A204.1 (cell line): ENCODE measurements at regions not wholly inside any gene's neighbourhood (a gene's known extent, or its start where the extent isn't known, plus 50 kb on each side); places are given as distances from the start of the nearest gene placed in this dataset.

Source experiments
- FAIRE-seq: peaks from 2 replicates; lab custom pipeline; 2012; peaks lifted over from hg19 to GRCh38; lab: Jason Lieb, UNC

GRCh38 chr17:70230850-70231640 is 61.7 kb downstream of the KCNJ2 start:
- FAIRE-seq: no peak

DNA sequence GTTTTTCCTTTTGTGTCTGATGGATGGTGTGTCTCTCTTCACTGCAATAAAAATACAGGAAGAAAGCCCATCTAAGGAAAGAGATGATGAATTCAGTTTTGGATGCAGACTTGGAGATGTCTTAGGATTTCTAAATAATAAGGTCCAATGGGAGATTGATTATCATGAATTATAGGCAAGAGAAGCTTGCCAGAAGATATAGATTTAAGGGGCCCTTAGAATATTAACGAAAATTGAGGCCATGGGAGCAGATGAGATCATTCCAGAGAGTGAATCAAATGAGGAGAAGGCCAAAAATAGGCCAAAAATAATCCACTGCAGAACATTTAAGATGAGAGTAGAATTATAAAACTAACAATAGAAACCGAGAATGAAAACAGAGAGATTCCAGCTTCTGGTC is 63.1 kb downstream of the KCNJ2 start:
- FAIRE-seq: no peak

DNA sequence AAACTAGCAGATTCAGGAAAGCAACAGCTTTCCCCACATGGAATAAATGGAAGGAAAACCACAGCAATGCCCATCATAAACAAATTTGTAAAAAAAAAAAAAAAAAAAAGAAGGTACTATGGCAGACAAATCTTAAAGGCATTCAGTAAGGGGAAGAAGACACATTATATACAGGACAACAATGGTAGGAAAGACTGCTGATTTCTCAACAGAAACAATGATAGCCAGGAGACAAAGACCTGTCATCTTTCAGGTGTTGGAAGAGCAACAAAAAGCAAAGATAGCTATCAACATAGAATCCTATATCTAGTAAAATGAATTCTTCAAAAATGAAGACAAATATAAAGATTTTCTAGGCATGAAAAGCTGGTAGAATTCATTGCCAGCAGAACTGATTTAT is 65.9 kb downstream of the KCNJ2 start:
- FAIRE-seq: no peak

DNA sequence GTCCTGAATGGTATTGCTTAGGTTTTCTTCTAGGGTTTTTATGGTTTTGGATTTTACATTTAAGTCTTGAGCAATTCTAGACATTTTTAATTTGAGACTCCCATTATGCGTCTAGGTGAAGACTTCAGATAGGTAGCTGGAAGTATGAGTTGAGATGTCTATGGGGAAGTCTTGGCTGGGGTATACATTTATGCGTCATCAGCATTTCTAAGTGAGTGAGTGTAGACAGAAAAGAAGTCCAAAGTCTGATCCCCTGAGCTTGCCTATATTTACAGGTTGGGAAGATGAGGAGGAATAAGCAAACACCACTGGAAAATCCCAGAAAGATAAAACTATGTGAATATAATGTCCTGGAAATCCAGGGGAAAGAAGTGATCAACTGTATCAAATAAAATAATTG is 68.9 kb downstream of the KCNJ2 start:
- FAIRE-seq: no peak

GRCh38 chr17:70238646-70239045 is 69.3 kb downstream of the KCNJ2 start:
- no peak for FAIRE-seq

DNA sequence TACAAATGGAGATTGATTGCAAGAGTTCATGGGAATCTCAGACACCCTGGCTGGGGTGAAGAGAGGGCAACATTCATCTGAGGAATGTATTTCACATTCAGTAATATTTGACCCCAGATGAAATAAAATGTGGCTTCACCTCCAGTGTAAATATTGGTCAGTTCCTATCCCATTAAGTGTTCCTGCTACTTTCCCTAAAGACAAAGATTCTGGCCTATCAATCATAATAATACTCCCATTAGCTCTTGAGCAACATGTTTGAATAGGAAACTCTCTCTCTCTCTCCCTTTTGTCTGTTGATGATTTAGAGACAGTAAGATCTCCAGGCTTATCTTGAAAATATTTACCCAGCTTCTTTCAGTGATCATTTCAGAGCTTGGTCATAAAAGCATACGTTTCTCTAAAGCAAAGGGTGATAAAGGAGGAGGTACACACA is 70.1 kb downstream of the KCNJ2 start:
- FAIRE-seq: no peak

DNA sequence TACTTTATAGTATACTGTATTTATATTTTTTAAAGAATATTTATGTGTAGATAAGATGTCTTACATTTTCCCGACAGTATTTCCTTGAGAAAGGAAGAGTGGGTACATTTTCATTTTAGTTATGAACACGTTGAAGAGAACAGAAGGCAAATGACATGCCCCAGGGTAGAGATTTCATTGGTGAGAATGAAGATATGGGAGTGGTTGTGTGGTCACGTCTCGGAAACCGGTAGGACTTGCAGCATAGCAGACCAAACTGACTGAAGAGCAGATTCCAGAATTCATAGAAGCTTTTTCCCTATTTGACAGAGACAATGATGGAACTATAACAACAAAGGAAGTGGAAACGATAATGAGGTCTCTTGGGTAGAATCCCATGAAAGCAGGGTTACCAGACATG is 71.7 kb downstream of the KCNJ2 start:
- no peak for FAIRE-seq

DNA sequence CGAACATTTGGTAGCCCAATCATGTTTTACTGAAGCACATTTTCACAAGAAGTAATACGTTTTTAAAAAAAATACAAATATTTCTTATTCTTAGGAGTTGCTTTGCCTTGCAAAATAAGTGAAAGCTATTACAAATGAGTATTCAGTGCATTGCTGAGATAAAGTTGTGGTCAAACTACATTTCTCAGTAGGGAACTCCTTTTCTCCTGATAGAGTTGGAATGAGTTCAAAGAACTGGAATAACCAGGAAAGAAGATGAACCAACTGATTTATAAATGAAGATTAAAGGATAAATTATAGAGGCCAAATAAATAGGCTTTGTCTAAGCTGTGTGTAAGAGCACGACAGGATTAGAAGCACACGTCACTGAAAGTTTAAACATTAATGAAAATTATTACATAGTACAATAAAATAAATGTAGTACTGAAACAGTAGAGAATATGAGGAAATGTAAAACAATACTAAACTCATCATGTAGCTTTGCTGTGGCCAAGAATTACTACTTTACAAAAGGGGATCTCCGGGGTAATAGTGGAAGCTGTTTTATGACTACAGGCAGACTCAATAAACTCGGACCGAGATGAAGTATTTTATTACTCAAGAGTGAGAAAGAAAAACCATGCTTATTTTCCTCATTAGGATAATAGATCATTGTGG is 73.6 kb downstream of the KCNJ2 start:
- FAIRE-seq: no peak

DNA sequence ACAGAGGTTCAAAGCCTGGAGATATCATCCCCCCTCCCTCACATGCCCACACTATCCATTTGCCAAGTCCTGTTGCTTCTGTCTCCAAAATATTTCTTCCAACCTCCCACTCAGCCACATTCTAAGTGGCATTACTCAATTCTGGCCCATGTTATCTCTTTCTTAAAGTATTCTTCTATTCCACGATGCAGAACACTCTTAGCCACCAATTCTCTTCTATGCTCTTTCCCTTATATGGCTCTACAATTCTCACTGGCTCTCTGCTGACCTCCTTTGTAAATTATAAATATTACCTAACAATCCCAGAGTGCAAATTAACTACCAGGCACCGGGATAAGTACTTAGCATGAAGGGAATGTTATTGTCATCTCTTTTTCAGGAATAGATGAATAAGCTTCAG is 82.4 kb downstream of the KCNJ2 start:
- FAIRE-seq: no peak

- FAIRE-seq: no peak
These were observed 85.6 kb downstream of the KCNJ2 start for GRCh38 chr17:70254735-70255460.

DNA sequence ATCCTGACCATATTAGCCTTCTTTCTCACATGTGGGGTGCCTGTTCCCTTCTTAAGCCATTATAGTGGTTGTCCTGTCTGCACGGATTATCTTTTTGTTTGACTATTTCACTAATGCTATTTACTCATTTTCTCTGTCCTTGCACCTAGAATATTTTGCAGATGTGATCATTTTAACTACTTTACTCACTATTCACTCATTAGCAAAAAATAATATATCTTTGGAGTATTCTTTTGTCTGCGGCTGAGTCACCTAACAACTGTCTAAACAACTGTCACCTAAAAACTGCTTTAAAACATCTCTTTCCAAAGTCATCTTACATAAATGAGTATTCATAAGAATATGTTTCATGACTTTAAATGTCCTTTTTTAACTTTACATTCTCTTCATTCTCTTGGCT is 87.4 kb downstream of the KCNJ2 start:
- FAIRE-seq: no peak

- no peak for FAIRE-seq
These were observed 89.1 kb downstream of the KCNJ2 start for GRCh38 chr17:70258465-70258864.

DNA sequence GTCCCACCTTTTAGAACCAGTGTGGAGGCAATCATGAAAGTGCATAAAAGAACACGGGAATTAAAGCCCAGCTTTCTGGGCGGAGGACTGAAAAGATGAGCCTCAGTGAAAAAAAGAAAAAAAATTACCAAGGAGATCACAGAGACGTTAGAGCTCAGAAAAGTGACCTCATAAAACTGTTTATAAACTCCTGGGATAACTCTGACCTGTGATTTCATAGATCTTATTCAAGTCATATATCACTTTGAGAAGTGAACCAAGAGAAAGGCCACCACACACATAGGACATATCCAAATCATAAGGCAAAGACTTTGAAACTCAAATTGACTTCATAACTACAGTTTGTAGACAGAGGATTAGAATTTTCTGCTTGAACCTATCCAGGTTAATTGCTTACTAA is 90.1 kb downstream of the KCNJ2 start:
- no peak for FAIRE-seq

DNA sequence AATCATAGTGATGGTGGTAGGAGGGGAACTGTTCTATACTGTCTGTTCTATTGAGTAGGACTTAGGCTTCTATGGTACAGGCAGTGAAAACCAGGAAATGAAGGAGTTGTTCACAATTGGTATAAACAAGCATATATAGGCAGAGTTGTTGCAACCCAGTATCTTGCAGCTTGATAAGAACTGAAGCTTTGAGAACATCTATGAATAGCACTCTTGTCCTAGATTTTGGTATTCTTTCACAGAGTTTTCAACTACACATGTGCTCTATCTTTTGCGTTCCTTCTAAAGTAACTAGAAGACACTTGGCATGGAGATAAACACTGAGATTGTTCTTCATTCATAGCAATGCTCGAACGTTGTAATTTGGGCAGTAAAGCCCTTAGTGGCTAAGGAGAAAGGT is 91.8 kb downstream of the KCNJ2 start:
- no peak for FAIRE-seq

DNA sequence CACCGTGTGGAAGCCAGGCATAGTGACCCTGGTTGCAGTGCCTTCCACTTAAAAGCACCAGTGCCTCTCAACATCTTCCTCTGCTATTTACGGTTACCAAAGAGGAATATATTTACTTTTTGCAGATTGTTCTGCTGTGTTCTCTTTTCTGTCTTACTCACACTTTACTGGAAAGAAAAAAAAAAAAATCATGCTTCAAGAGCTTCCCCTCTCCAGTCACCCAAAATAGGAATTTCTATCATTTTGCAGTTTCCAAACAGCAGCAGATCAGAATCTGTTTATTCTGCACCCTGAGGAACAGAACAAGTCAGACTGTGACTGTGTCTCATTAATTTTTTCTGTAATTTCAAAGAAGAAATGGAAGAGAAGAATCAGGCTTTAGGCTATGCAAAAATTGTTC is 96.1 kb downstream of the KCNJ2 start:
- no peak for FAIRE-seq

- FAIRE-seq: no peak
These were observed 97.1 kb downstream of the KCNJ2 start for GRCh38 chr17:70266394-70266793.

- FAIRE-seq: no peak
These were observed 99.1 kb downstream of the KCNJ2 start for GRCh38 chr17:70268383-70268782.

- FAIRE-seq: no peak
These were observed 101.2 kb downstream of the KCNJ2 start for GRCh38 chr17:70270554-70270953.

DNA sequence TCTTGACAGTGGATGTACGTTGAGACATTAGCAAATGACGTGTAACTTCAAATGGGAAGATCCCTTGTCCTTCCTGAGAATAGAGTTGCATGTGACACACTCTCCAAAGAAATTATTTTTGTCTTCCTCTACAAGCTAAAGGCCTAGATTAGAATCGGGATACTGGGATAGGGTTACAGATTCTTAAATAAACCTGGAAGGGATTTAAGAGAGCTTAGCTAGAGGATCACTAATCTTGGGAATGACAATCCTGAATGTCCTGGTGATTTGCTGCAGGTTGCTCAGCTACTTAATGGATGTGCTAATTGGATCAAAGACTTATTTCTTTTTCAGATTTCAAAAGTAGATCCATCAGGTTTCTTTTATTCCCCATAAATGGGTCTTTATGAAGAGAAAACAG is 101.9 kb downstream of the KCNJ2 start:
- FAIRE-seq: no peak

GRCh38 chr17:70271672-70272071 is 102.3 kb downstream of the KCNJ2 start:
- no peak for FAIRE-seq

DNA sequence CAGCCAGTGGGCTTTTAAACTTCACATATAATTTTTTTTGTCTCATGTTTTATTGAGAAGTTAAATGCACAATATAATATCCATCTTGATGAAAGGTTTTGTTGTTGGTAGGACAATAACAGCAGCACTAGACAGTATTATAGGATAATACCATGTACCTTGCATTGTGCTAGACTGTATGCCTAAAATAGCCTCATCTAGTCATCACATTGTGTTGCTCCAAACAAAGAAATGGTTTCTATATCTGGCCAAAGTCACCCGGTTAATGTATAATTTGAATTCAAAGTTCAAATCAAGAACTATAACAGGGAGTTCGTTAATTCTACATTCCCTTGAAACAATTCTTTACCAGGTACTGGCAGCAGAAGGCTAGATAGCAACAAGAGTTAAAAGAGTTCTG is 104.9 kb downstream of the KCNJ2 start:
- no peak for FAIRE-seq

GRCh38 chr17:70276906-70277305 is 107.6 kb downstream of the KCNJ2 start:
- FAIRE-seq: no peak

DNA sequence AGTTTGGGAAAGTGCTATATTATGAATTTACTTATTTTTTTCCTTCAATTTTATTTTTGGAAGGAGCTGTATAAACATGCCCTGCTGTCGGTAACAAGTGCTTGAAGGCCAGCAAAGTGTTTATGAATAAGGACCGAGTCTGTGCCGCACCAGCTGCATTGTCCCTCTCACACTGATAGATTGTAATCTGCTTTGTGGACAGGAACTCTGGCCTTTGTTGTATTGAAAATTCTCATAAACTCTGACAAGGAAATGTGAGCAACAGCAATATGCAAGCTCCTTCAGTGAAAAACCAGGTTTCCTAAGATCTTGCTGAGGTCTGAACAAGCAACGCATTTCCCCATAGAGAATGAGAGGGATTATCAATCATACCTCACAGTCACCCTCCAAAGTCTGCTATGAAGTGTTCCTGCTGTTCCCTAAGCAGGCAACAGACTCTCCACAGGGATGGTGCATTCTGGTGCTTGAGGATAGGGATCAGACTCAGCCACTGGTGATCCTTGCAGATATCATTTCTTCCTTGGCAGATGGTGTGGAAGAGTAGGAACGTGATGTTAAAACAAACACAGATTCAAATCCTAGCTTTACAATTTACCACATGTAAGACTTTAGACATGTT is 109.6 kb downstream of the KCNJ2 start:
- FAIRE-seq: no peak
